Natural killer cell treated with Interleukin-12 subunit alpha and Interleukin-12 subunit beta and Interleukin-15 and Interleukin-18, amount 100 ng/mL, for 72 hours (primary cell): ENCODE measurements at regions not wholly inside any gene's neighbourhood (a gene's known extent, or its start where the extent isn't known, plus 50 kb on each side); places are given as distances from the start of the nearest gene placed in this dataset.
"Not testable (repeated sequence)": the region's sequence is repeated elsewhere in the genome, so short reads cannot be mapped to it uniquely, and the experiment has no call there.

ENCODE experiments used
- ATAC-seq, 2 donors: fragments of 150-1000 bp; cut with Tn5 transposase in 1 of 2; sonication (Bioruptor Pico), chemical (Tn5 transposase) in 1 of 2; 2 replicates each; pipeline ENCODE4 v1.10.0; 2021
- DNase-seq: peaks from one replicate; pipeline ENCODE4 v3.0.0; 2022; ENCODE audit warnings: low spot score
- H3K27ac Mint-ChIP-seq, 2 donors: 1 replicate in 1 of 2; 2 replicates in 1 of 2; pipeline ENCODE4 v1.8.0; 2022; ENCODE audit warnings: mixed read lengths in 2 of 2, mild to moderate bottlenecking in 1 of 2, moderate library complexity in 1 of 2
- H3K27me3 Mint-ChIP-seq, 2 donors: 1 replicate in 1 of 2; 2 replicates in 1 of 2; pipeline ENCODE4 v1.8.0; 2022; ENCODE audit warnings: mixed read lengths in 2 of 2
- H3K36me3 Mint-ChIP-seq: one replicate; pipeline ENCODE4 v1.8.0; 2022; ENCODE audit warnings: mixed read lengths
- H3K4me1 Mint-ChIP-seq, 2 donors: 1 replicate in 1 of 2; 2 replicates in 1 of 2; pipeline ENCODE4 v1.8.0; 2022; ENCODE audit warnings: low read depth in 2 of 2, mixed read lengths in 2 of 2, mild to moderate bottlenecking in 1 of 2
- H3K4me3 Mint-ChIP-seq: one replicate; pipeline ENCODE4 v1.8.0; 2022; ENCODE audit warnings: mixed read lengths
- H3K9me3 Mint-ChIP-seq: 2 replicates; pipeline ENCODE4 v1.8.0; 2022; ENCODE audit warnings: mixed read lengths

DNA sequence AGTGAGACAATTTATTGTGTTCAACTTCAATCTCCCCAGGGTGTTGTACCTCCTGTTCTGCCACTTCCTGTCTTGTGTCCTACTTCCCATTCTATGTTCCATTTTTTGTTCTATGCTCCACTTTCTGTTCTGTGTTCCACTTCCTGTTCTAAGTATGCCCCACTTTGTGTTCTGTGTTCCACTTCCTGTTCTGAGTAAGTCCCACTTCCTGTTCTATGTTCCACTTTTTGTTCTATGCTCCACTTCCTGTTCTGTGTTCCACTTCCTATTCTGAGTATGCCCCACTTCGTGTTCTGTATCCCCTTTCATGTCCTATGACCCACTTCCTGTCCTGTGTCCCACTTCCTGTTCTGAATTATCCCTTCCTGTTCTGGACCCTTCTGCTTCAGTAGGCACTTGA is 732.7 kb downstream of the TBC1D22A start:
- peaks cover 10 to 22% of the 10 kb centered on the region in 2 donors for H3K27me3 Mint-ChIP-seq
- peaks cover 22% of the 10 kb centered on the region for H3K36me3 Mint-ChIP-seq
- peaks cover 16 to 22% of the 10 kb centered on the region in 2 donors for H3K4me1 Mint-ChIP-seq
- H3K4me3 Mint-ChIP-seq, result peak overlapping the region; percentile 70
- peak overlapping the region; percentile 71 to 87 for H3K27ac Mint-ChIP-seq
- ATAC-seq (peak; percentile 46 to 66), DNase-seq (no peak)
- H3K9me3 Mint-ChIP-seq, result peaks cover 13% of the 10 kb centered on the region

DNA sequence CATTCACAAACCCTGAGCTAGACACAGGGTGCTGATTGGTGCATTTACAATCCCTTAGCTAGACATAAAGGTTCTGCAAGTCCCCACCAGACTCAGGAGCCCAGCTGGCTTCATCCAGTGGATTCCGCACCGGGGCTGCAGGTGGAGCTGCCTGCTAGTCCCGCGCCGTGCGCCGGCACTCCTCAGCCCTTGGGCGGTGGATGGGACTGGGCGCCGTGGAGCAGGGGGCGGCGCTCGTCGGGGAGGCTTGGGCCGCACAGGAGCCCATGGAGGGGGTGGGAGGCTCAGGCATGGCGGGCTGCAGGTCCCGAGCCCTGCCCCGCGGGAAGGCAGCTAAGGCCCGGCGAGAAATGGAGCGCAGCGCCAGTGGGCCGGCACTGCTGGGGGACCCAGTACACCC is 725.7 kb downstream of the TBC1D22A start:
- DNase-seq, H3K36me3 Mint-ChIP-seq, ATAC-seq, H3K9me3 Mint-ChIP-seq, H3K27ac Mint-ChIP-seq, H3K4me3 Mint-ChIP-seq, H3K4me1 Mint-ChIP-seq: not testable (repeated sequence)
- H3K27me3 Mint-ChIP-seq, result peaks cover 17 to 29% of the 10 kb centered on the region in 2 donors

DNA sequence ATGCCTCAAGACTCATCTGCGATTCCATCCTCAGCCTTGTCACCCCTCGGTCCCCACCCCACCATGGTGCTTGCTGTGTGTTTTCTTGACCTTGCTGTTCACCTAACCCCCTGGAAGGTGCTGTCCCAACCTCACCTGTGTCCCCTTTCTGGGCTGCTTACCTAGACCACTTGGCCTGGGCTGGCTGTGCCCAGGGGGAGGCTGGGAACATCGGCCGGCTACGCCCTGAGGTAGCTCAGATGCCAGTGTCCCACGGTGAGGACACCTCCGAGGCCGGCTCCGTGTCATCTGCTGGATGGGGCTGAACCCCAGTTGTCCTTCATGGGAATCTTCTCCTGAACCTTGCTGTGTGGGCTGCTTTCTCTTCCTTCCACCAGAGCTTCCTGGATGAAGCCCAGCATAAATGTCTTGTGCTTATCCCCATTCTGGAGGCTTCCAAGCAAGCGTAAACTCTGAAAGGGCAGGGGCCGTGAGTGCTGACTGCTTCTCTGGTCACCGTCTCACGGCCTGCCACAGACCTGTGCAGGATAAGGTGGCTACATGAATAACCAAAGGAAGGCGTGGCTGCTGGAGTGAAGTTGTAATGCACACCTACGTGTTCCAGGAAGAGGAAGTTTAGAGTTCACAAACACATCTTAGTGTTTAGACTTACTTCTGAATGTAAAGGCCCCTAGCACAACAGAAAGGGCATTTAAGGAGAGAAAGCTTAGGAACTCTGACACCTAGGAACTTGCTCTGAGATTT is 724.3 kb downstream of the TBC1D22A start:
- Mint-ChIP-seq H3K9me3 (peaks cover 3% of the 10 kb centered on the region), H3K27me3 (peaks cover 15 to 21% of the 10 kb centered on the region in 2 donors), H3K36me3 (no peaks in the 10 kb centered on the region), H3K27ac (no peak overlapping the region), H3K4me1 (no peaks in the 10 kb centered on the region), H3K4me3 (no peak overlapping the region)
- no peak for DNase-seq
- peak in 1 of 2 donors; percentile 20 for ATAC-seq

DNA sequence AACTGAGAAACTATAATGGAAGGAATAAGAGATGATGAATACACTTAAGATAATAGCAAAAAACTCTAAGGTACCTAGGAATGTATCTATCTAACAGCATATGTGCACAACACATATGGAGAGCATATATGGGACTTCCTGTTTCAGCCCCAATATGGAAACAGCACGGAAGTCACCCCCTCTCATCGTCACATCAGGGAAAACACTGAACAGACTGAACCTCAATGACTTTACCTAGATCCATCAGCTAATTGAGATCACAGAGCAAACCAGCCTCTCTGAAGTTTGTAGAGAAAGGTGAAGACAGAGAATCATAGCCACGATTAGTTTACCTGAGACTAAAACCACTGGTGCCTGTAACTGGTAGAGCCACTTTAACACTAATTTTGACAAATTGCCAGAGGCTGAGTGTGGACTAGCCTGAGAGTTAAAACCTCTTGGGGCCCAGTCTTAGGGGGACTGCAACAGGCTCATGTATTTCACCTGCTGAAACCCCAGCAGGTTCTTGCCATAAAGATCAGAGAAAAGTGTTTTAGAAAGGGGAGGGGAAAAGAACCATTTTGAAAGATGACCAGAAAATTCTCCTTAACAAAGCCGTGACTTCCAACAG is 722.6 kb downstream of the TBC1D22A start:
- H3K27ac Mint-ChIP-seq, result no peak overlapping the region
- H3K36me3 Mint-ChIP-seq, result no peaks in the 10 kb centered on the region
- no peaks in the 10 kb centered on the region for H3K4me1 Mint-ChIP-seq
- H3K4me3 Mint-ChIP-seq, result no peak overlapping the region
- H3K9me3 Mint-ChIP-seq, result no peaks in the 10 kb centered on the region
- peaks cover 15 to 16% of the 10 kb centered on the region in 2 donors for H3K27me3 Mint-ChIP-seq
- ATAC-seq, result no peak
- DNase-seq, result no peak

DNA sequence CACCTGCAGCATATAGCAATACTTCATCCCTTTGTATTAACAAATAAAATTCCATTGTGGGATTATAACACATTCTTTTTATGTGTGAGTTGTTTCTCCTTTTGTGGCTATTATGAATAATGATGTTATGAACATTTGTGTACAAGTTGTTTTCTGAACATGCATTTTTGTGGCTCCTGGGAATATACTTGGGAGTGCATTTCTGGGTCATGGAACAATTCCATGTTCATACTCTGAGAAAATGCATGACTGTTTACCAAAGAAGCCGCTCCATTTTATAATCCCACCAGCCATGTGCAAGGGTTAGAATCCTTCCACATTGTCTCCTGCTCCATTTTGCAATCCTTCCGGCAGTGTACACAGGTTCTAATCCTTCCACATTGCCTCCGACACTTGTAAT is 713.8 kb downstream of the TBC1D22A start:
- H3K4me1 Mint-ChIP-seq, result peaks cover 8 to 12% of the 10 kb centered on the region in 2 donors
- no peaks in the 10 kb centered on the region for H3K36me3 Mint-ChIP-seq
- DNase-seq (no peak), ATAC-seq (no peak)
- peaks cover 27 to 42% of the 10 kb centered on the region in 2 donors for H3K27me3 Mint-ChIP-seq
- H3K27ac Mint-ChIP-seq, result no peak overlapping the region
- no peak overlapping the region for H3K4me3 Mint-ChIP-seq
- no peaks in the 10 kb centered on the region for H3K9me3 Mint-ChIP-seq

DNA sequence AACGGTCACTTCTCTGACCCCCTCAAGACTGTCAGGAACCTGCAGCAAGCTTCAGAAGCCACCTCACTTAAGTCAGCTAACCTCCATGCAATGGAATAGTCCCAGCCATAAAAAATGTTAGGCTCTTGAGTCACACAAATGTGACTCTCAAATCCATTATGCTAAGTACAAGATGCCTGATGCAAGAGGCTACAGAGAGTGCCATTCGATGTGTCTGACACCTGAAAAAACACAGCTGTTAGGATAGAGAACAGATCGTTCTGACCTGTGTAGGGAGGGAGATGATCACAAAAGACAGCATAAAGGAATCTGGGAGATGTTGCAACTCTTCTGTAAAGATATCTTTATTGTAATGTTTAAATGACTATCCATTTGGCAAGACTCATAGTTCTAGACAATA is 712.4 kb downstream of the TBC1D22A start:
- Mint-ChIP-seq H3K36me3 (no peaks in the 10 kb centered on the region), H3K4me3 (no peak overlapping the region), H3K4me1 (peaks cover 8 to 12% of the 10 kb centered on the region in 2 donors), H3K9me3 (no peaks in the 10 kb centered on the region), H3K27me3 (peaks cover 23 to 40% of the 10 kb centered on the region in 2 donors), H3K27ac (no peak overlapping the region)
- ATAC-seq, result no peak
- no peak for DNase-seq

DNA sequence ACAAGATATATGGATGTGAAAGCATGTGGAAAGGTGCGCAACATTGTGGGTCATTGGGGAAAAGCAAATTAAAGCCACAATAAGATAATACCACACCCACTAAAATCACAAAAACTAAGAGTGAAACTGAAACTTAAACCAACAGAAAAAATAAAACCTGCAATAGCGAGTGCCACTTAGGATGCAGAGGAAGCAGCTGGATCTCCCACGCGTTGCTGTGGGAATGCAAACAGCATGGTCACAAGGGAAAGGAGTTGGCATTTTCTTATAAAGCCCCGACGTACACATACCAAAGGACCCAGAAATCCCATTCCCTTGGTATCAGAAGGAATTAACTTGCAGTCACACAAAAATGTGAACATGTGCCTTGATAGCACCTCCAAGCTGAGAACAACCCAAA is 712.0 kb downstream of the TBC1D22A start:
- Mint-ChIP-seq H3K27me3 (peaks cover 22 to 40% of the 10 kb centered on the region in 2 donors), H3K4me1 (peaks cover 8 to 12% of the 10 kb centered on the region in 2 donors), H3K27ac (no peak overlapping the region), H3K36me3 (no peaks in the 10 kb centered on the region), H3K9me3 (no peaks in the 10 kb centered on the region), H3K4me3 (no peak overlapping the region)
- DNase-seq (no peak), ATAC-seq (no peak)

DNA sequence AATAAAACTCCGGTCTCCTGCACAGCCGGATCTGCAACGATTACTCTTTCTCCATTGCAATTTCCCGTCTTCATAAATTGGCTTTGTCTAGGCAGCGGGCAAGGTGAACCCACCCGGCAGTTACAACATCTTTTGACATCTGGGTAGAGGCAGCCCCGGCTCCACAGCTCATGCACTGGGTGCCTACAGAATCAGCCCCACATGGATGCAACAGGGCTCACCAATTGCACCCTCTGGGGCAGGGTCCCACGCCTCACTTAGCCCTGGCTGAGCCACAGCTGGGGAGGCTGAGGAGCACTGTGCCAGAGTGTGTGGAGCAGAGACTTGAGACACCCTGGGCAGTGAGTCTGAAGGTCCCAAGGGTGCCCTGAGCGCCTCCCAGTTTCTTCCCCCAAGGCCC is 710.2 kb downstream of the TBC1D22A start:
- peaks cover 20 to 44% of the 10 kb centered on the region in 2 donors for H3K27me3 Mint-ChIP-seq
- H3K4me1 Mint-ChIP-seq, result peaks cover 8 to 12% of the 10 kb centered on the region in 2 donors
- H3K36me3 Mint-ChIP-seq, result no peaks in the 10 kb centered on the region
- no peaks in the 10 kb centered on the region for H3K9me3 Mint-ChIP-seq
- no peak for DNase-seq
- no peak for ATAC-seq
- H3K27ac Mint-ChIP-seq, result no peak overlapping the region
- no peak overlapping the region for H3K4me3 Mint-ChIP-seq

DNA sequence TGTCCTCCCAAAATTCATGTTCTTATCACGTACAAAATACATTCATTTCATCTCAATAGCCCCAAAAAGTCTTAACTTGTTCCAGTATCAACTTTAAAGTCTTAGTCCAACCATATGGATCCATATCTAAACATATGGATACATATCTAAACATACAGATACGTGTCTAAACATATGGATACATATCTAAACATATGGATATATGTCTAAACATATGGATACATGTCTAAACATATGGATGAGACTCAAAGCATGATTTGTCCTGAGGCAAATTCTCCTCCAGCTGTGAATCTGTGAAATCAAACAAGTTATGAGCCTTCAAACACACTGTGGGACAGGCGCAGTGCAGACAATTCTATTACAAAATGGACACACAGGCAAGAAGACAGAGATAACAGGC is 709.0 kb downstream of the TBC1D22A start:
- ATAC-seq (no peak), DNase-seq (no peak)
- Mint-ChIP-seq H3K27me3 (peaks cover 18 to 52% of the 10 kb centered on the region in 2 donors), H3K4me1 (peaks cover 8 to 12% of the 10 kb centered on the region in 2 donors), H3K27ac (no peak overlapping the region), H3K4me3 (no peak overlapping the region), H3K36me3 (peaks cover 6% of the 10 kb centered on the region), H3K9me3 (no peaks in the 10 kb centered on the region)

DNA sequence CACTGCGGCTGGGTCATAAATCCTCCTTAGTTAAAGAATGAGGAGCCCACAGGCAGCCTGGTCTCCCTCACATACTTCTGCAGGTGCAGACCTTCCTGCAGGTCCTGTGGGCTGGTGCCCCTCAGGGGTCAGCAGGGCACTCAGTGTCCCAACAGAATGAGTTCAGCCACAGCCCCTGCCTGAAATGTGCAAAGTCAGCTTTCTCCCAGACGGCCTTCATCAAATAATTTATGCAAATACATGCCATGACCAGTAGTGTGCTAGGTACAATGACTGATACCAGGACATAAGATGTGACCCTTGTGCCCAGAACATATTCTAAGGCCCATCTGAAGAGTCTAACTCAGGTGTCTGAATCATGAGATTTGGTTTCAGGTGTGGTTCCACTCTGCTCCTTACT is 703.4 kb downstream of the TBC1D22A start:
- ATAC-seq, result no peak
- no peak for DNase-seq
- Mint-ChIP-seq H3K27me3 (peaks cover 9 to 47% of the 10 kb centered on the region in 2 donors), H3K4me1 (no peaks in the 10 kb centered on the region), H3K36me3 (peaks cover 8% of the 10 kb centered on the region), H3K27ac (no peak overlapping the region), H3K4me3 (no peak overlapping the region), H3K9me3 (no peaks in the 10 kb centered on the region)

DNA sequence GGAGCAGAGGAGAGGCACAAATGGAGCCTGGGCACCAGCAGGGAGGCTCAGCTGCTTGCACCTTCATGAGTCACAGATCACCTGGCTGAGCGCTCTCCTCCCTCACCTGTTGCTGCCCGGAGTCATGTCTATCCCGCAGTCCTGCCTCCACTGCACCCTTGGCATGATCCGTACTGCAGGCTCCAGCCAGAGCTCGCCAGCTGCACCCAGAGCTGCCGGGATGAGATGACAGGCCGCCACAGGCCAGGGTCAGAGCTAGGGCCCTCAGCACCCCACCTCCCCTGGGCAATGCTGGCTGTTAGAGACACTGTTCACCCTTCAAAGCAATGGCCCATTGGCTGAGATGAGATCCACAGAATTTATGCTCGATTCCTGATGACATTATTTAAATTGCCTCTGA is 702.8 kb downstream of the TBC1D22A start:
- Mint-ChIP-seq H3K4me1 (no peaks in the 10 kb centered on the region), H3K9me3 (no peaks in the 10 kb centered on the region), H3K27me3 (peaks cover 6 to 42% of the 10 kb centered on the region in 2 donors), H3K36me3 (peaks cover 8% of the 10 kb centered on the region), H3K4me3 (no peak overlapping the region), H3K27ac (no peak overlapping the region)
- DNase-seq (no peak), ATAC-seq (peak in 1 of 2 donors; percentile 28)

DNA sequence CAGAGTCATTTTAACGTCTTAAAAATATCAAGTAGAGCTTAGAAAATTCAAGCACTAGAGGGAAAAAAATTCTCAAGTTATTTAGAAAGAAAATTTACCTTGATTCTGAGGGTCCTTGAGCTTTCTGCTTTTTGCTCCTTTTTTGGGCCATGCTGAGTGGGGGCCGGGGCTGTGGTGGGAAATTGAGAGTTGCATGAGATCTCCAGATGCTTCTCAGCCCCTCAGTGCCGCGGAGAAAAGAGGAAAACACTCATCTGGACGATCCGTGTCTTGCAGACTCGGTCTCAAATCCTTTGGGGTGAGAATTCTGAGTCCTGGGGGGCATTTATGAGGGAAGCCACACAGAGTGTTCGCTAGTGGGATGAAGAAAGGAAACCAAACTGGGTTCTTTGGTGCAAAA is 700.8 kb downstream of the TBC1D22A start:
- Mint-ChIP-seq H3K9me3 (no peaks in the 10 kb centered on the region), H3K27ac (no peak overlapping the region), H3K4me1 (no peaks in the 10 kb centered on the region), H3K4me3 (no peak overlapping the region), H3K36me3 (peaks cover 8% of the 10 kb centered on the region), H3K27me3 (peaks cover 6 to 28% of the 10 kb centered on the region in 2 donors)
- ATAC-seq (no peak), DNase-seq (no peak)

DNA sequence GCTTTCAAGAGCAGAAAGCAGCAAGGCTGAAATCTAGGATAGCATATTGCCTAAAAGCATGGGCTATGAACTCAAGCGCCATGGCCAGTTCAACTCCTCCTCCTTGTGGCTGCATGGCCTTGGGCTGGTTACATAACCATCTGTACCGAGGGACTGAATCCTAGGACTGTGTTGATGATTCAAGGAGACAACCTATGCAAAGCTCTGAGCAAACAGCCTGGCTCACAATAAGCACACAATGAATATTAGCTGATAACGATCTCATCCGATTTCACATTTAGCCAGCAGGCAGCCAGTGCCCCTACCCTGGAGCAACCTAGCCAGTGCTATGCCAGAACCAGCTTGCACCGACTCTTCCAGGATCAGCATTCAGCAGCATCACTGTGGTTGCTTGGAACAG is 698.4 kb downstream of the TBC1D22A start:
- no peak for DNase-seq
- no peak overlapping the region for H3K4me3 Mint-ChIP-seq

DNA sequence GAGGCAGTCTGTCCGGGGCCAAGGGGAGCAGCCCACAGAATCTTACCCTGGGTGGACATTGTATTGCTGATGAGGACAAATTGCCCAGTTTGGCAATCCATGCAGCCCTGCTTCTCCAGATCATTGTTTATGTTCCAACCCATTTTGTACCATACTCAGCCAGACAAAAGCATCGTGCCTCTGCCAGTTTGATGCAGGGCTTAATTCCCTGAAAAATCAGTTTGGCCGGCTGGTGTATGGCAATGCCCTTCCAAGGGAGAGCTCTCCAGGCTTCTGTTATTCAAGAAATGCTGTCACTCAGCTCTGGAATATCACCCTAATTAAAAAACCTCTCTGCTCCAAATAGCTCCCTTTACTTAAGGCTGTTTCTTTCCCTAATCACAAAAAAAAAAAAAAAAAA is 697.7 kb downstream of the TBC1D22A start:
- Mint-ChIP-seq H3K27ac (no peak overlapping the region), H3K36me3 (no peaks in the 10 kb centered on the region), H3K27me3 (peaks cover 2 to 7% of the 10 kb centered on the region in 2 donors), H3K9me3 (no peaks in the 10 kb centered on the region), H3K4me3 (no peak overlapping the region), H3K4me1 (no peaks in the 10 kb centered on the region)
- DNase-seq (no peak), ATAC-seq (no peak)

More for the DNA sequence above, 698.4 kb downstream of the TBC1D22A start:
- no peak for ATAC-seq
- peaks cover 2 to 7% of the 10 kb centered on the region in 2 donors for H3K27me3 Mint-ChIP-seq
- H3K9me3 Mint-ChIP-seq, result no peaks in the 10 kb centered on the region
- H3K36me3 Mint-ChIP-seq, result no peaks in the 10 kb centered on the region
- no peak overlapping the region for H3K27ac Mint-ChIP-seq
- H3K4me1 Mint-ChIP-seq, result no peaks in the 10 kb centered on the region
